ENCODE measurements at regions not wholly inside any gene's neighbourhood (a gene's known extent, or its start where the extent isn't known, plus 50 kb on each side); places are given as distances from the start of the nearest gene placed in this dataset.

DNA sequence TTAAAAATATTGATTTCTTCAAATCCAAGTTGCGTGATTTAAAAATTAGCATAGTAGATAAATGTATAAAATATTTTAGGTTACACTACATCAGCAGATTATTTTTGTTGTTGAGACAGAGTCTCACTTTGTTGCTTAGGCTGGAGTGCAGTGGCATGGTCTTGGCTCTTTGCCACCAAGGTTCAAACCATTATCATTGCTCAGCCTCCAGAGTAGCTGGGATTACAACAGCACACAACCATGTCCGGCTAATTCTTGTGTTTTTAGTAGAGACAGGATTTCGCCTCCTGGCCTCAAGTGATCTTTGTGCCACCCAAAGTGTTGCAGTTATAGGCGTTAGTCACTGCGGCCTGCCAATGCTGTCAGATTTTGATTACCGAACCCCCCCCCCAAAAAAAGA is 1390.5 kb upstream of the TENM3 start:
- no peaks in the 10 kb centered on the region for H3K4me1 Mint-ChIP-seq (ENCODE audit: low read depth)
- intact Hi-C loops (cut with micrococcal nuclease), result no loop called here
- H3K36me3 Mint-ChIP-seq (ENCODE audit: low read depth), result no peaks in the 10 kb centered on the region
- no peaks in the 10 kb centered on the region for H3K27me3 Mint-ChIP-seq (ENCODE audit: low read depth)
- no peak overlapping the region for H3K4me3 Mint-ChIP-seq (ENCODE audit: low read depth)
- H3K9me3 Mint-ChIP-seq, result no peaks in the 10 kb centered on the region
- no peak for DNase-seq (ENCODE audit: low spot score)
- no peak overlapping the region for H3K27ac Mint-ChIP-seq

DNA sequence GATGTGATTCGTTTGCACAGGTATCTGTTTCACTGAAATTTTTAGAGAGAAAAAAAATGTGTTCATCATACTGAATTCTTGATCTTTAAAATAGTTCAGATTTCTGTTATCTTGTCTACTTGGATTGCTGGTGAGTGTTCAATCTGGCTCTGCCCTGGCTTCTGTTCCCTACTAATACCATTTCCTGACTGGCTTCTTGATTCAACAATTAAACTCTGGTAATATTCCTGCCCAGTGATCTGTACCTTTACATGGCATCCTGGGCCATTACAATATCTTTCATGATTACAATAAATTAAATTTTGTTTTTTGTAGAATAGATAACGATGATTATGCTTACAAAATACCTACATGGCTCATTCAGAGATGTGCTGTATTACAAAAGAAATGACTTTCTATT is 1388.0 kb upstream of the TENM3 start:
- Mint-ChIP-seq H3K4me1 (ENCODE audit: low read depth) (no peaks in the 10 kb centered on the region), H3K27me3 (ENCODE audit: low read depth) (no peaks in the 10 kb centered on the region), H3K4me3 (ENCODE audit: low read depth) (no peak overlapping the region), H3K27ac (no peak overlapping the region), H3K36me3 (ENCODE audit: low read depth) (no peaks in the 10 kb centered on the region), H3K9me3 (peaks cover 12% of the 10 kb centered on the region)
- no peak for DNase-seq (ENCODE audit: low spot score)
- intact Hi-C loops (cut with micrococcal nuclease), result no loop called here

DNA sequence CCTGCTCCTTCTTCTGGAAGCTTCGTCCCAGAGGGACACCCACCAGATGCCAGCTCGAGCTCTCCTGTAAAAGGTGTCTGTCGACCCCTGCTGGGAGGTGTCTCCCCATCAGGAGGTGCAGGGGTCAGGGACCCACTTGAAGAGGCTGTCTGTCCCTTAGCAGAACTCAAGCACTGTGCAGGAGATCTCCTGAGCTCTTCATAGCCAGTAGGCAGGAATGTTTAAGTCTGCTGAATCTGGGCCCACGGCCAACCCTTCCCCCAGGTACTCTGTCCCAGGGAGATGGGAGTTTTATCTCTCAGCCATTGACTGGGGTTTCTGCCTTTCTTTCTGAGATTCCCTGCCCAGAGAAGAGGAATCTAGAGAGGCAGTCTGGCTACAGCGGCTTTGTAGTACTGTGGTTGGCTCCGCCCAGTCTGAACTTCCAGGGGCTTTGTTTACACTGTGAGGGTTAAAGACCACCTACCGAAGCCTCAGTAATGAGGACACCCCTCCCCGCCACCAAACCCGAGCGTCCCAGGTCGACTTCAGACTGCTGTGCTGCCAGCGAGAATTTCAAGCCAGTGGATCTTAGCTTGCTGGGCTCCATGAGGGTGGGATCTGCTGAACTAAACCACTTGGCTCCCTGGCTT is 1383.0 kb upstream of the TENM3 start:
- Mint-ChIP-seq H3K4me3 (ENCODE audit: low read depth) (no peak overlapping the region), H3K27ac (no peak overlapping the region), H3K9me3 (peaks cover 28% of the 10 kb centered on the region), H3K4me1 (ENCODE audit: low read depth) (no peaks in the 10 kb centered on the region), H3K36me3 (ENCODE audit: low read depth) (no peaks in the 10 kb centered on the region), H3K27me3 (ENCODE audit: low read depth) (no peaks in the 10 kb centered on the region)
- intact Hi-C loops (cut with micrococcal nuclease), result no loop called here
- no peak for DNase-seq (ENCODE audit: low spot score)

DNA sequence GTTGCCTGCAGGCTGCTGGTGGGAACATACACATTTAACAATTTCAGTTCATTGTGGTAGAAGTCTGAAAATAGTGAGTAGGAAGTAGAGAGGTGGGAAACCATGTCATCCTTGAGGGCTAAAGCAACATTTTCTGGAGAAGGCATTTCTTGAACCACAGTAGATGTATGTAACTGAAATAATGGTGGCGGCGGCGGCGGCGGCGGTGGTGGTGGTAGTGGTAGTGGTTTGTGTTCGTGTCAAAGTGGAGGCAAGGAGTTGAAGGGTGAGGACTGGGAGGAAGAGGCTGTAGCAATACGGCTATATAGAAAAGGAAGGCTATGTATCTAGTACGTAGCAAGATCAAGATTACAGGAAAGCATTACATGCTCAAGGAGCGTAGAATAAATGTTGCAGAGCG is 1381.6 kb upstream of the TENM3 start:
- no peaks in the 10 kb centered on the region for H3K36me3 Mint-ChIP-seq (ENCODE audit: low read depth)
- no peaks in the 10 kb centered on the region for H3K4me1 Mint-ChIP-seq (ENCODE audit: low read depth)
- no peak overlapping the region for H3K27ac Mint-ChIP-seq
- intact Hi-C loops (cut with micrococcal nuclease), result no loop called here
- no peaks in the 10 kb centered on the region for H3K27me3 Mint-ChIP-seq (ENCODE audit: low read depth)
- H3K4me3 Mint-ChIP-seq (ENCODE audit: low read depth), result no peak overlapping the region
- no peak for DNase-seq (ENCODE audit: low spot score)
- peaks cover 28% of the 10 kb centered on the region for H3K9me3 Mint-ChIP-seq

DNA sequence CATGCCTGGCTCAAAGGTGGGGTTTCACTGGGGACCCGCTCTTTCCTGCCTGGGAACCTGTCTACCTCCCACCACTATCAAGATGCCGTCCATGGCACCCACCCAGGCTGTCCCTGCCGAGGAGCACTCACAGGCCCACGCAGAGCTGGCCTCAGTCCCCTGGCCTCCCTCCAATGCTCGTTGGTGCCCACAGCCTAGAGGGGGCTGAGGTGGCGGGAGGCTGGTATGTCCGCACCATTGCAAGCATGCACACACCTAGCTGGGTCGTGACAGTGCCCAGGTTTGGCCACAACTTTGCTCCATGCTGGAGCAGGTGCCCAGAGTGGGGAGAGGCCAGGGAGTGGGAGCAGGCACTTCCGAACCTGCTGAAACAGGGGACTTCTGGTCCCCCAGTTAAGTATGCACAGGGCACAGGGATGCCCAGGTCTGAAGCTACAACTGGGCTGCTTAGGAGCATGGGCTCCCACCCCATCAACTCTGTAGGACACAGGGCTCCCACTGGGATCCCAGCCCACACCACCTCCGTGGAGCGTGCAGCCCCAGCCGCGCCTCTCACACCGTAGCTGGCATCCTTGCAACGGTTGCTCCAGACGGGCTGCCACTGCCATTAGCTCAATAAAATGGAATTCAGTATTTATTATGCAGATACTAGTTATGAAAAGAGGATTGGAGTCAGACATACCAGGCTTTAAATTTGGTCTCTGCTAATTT is 1376.1 kb upstream of the TENM3 start:
- Mint-ChIP-seq H3K27ac (no peak overlapping the region), H3K9me3 (peaks cover 20% of the 10 kb centered on the region), H3K4me3 (ENCODE audit: low read depth) (no peak overlapping the region), H3K36me3 (ENCODE audit: low read depth) (no peaks in the 10 kb centered on the region), H3K4me1 (ENCODE audit: low read depth) (no peaks in the 10 kb centered on the region), H3K27me3 (ENCODE audit: low read depth) (no peaks in the 10 kb centered on the region)
- intact Hi-C loops (cut with micrococcal nuclease), result no loop called here
- no peak for DNase-seq (ENCODE audit: low spot score)

DNA sequence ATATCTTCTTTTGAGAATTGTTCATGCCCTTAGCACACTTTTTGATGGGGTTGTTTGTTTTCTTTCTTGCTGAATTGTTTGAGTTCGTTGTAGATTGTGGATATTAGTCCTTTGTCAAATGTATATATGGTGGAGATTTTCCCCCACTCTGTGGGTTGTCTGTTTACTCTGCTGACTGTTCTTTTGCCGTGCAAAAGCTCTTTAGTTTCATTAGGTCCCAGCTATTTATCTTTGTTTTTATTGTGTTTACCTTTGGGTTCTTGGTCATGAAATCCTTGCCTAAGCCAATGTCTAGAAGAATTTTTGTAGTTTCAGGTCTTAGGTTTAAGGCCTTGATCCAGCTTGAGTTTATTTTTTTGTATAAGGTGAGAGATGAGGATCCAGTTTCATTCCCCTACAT is 1372.6 kb upstream of the TENM3 start:
- Mint-ChIP-seq H3K27me3 (ENCODE audit: low read depth) (no peaks in the 10 kb centered on the region), H3K36me3 (ENCODE audit: low read depth) (no peaks in the 10 kb centered on the region), H3K27ac (no peak overlapping the region), H3K4me3 (ENCODE audit: low read depth) (no peak overlapping the region), H3K4me1 (ENCODE audit: low read depth) (no peaks in the 10 kb centered on the region), H3K9me3 (peaks cover 26% of the 10 kb centered on the region)
- no peak for DNase-seq (ENCODE audit: low spot score)
- intact Hi-C loops (cut with micrococcal nuclease), result no loop called here

DNA sequence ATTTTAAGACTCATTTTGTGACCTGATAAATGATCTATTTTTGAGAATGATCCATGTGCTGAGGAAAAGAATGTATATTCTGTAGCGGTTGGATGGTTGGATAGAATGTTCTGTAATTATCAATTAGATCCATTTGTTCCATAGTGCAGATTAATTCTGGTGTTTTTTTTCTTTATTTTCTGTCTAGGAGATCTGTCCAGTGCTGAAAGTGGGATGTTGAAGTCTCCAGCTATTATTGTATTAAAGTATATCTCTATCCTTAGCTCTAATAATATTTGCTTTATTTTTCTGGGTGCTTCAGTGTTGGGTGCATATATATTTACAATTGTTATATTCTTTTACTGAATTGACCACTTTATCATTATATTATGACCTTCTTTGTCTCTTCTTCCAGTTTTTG is 1344.9 kb upstream of the TENM3 start:
- no peaks in the 10 kb centered on the region for H3K27me3 Mint-ChIP-seq (ENCODE audit: low read depth)
- H3K4me3 Mint-ChIP-seq (ENCODE audit: low read depth), result no peak overlapping the region
- no peak for DNase-seq (ENCODE audit: low spot score)
- H3K9me3 Mint-ChIP-seq, result peaks cover 6% of the 10 kb centered on the region
- H3K4me1 Mint-ChIP-seq (ENCODE audit: low read depth), result no peaks in the 10 kb centered on the region
- no peak overlapping the region for H3K27ac Mint-ChIP-seq
- intact Hi-C loops (cut with micrococcal nuclease), result no loop called here
- no peaks in the 10 kb centered on the region for H3K36me3 Mint-ChIP-seq (ENCODE audit: low read depth)

DNA sequence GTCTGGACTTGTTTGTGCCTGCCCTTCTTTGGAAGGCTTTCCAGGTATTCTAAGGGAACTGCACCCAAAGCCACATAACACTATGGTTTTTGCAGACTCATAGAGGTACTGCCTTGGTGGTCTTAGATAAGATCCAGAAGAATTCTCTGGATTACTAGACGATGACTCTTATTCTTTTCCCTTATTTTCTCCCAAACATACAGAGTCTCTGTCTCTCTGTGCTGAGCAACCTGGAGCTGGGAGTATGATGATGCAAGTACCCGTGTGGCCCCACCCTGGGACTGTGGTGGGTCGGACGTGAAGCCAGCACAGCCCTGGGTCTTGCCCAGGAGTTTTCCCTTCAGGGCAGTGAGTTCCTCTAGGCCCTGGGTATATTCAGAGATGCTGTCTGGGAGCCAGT is 1342.4 kb upstream of the TENM3 start:
- Mint-ChIP-seq H3K4me3 (ENCODE audit: low read depth) (no peak overlapping the region), H3K36me3 (ENCODE audit: low read depth) (no peaks in the 10 kb centered on the region), H3K4me1 (ENCODE audit: low read depth) (no peaks in the 10 kb centered on the region), H3K9me3 (peaks cover 6% of the 10 kb centered on the region), H3K27me3 (ENCODE audit: low read depth) (no peaks in the 10 kb centered on the region), H3K27ac (no peak overlapping the region)
- DNase-seq (ENCODE audit: low spot score), result no peak
- intact Hi-C loops (cut with micrococcal nuclease), result no loop called here

DNA sequence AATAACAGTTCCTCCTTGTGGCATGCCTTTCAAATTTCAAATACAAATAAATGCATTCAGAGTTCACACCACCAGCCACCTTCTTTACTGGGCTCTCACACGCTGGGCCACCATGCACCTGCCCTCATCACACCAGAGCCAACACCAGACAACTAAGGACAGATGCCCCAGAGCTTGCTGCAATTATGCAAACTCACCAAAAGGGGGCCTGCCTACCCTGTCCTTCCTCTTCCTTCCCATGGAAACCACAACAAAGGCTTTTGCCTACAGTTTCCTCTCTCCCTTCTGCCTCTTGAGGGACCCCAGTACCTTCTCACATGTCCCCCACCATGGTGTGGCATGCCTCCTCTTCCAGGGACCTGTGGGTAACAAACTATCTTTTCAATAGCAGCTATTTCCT is 1333.9 kb upstream of the TENM3 start:
- DNase-seq (ENCODE audit: low spot score), result no peak
- Mint-ChIP-seq H3K36me3 (ENCODE audit: low read depth) (no peaks in the 10 kb centered on the region), H3K9me3 (no peaks in the 10 kb centered on the region), H3K4me1 (ENCODE audit: low read depth) (no peaks in the 10 kb centered on the region), H3K27ac (no peak overlapping the region), H3K4me3 (ENCODE audit: low read depth) (no peak overlapping the region), H3K27me3 (ENCODE audit: low read depth) (no peaks in the 10 kb centered on the region)
- intact Hi-C loops (cut with micrococcal nuclease), result no loop called here

DNA sequence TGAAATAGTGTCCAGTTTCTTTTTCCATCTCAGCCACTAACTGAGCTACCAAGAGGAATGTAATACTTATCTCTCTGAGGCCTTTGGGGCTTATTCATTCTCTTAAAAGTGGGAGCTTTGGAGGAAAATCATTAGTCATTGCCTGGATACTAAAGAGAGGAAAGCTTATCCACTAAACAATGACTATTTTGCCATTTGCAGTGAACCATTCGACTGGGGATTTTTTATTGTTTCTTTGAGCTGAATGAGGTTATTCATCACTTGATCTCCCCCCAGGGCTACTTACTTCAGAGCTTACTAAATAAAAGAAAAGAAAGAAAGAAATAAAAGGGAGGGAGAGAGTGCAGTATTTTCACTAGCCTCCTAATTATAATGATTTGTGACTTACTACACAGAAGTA is 1329.5 kb upstream of the TENM3 start:
- no peak overlapping the region for H3K4me3 Mint-ChIP-seq (ENCODE audit: low read depth)
- H3K36me3 Mint-ChIP-seq (ENCODE audit: low read depth), result no peaks in the 10 kb centered on the region
- no peak for DNase-seq (ENCODE audit: low spot score)
- no peaks in the 10 kb centered on the region for H3K27me3 Mint-ChIP-seq (ENCODE audit: low read depth)
- H3K27ac Mint-ChIP-seq, result no peak overlapping the region
- intact Hi-C loops (cut with micrococcal nuclease), result no loop called here
- H3K4me1 Mint-ChIP-seq (ENCODE audit: low read depth), result no peaks in the 10 kb centered on the region
- no peaks in the 10 kb centered on the region for H3K9me3 Mint-ChIP-seq

DNA sequence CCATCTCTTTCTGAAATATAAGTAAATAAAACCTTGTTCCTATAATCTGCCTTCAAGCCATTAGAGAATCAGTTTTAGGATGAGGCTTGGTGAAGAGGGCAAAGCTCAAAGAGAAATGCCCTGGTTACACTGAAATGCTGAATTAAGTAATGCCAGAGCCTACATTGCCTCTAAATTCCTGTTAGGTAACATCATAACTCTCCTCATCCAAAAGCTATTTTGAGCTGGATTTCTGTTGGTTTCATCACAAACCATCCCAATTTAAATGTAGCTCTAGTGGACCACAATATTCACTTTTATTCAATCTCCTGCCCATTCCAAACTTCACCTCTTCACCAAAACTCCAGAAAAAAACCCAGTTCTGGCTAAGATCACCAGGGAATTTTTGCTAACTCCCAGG is 1319.7 kb upstream of the TENM3 start:
- Mint-ChIP-seq H3K27me3 (ENCODE audit: low read depth) (no peaks in the 10 kb centered on the region), H3K9me3 (no peaks in the 10 kb centered on the region), H3K4me3 (ENCODE audit: low read depth) (no peak overlapping the region), H3K4me1 (ENCODE audit: low read depth) (no peaks in the 10 kb centered on the region), H3K36me3 (ENCODE audit: low read depth) (no peaks in the 10 kb centered on the region), H3K27ac (no peak overlapping the region)
- DNase-seq (ENCODE audit: low spot score), result no peak
- intact Hi-C loops (cut with micrococcal nuclease), result no loop called here

DNA sequence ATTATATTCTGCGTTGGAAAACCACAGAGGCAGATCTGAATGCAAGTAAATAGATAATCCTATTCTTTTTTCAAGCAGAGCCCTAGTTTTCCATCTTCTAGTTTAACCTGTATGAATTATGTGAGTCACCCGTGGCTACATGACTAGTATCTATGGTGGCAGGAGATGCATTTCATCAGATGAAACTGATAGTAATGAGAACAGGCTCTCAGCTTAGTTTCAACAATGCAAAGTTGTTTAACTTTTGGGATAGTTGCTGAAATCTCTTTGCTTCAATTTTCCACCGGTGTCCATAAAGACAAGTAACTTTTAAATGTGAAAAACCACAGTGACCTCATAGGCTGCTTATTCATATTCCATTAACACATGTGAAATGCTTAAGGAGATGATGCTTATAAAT is 1317.4 kb upstream of the TENM3 start:
- H3K4me3 Mint-ChIP-seq (ENCODE audit: low read depth), result no peak overlapping the region
- intact Hi-C loops (cut with micrococcal nuclease), result no loop called here
- H3K4me1 Mint-ChIP-seq (ENCODE audit: low read depth), result no peaks in the 10 kb centered on the region
- no peaks in the 10 kb centered on the region for H3K9me3 Mint-ChIP-seq
- no peak overlapping the region for H3K27ac Mint-ChIP-seq
- H3K36me3 Mint-ChIP-seq (ENCODE audit: low read depth), result no peaks in the 10 kb centered on the region
- no peaks in the 10 kb centered on the region for H3K27me3 Mint-ChIP-seq (ENCODE audit: low read depth)
- DNase-seq (ENCODE audit: low spot score), result no peak

DNA sequence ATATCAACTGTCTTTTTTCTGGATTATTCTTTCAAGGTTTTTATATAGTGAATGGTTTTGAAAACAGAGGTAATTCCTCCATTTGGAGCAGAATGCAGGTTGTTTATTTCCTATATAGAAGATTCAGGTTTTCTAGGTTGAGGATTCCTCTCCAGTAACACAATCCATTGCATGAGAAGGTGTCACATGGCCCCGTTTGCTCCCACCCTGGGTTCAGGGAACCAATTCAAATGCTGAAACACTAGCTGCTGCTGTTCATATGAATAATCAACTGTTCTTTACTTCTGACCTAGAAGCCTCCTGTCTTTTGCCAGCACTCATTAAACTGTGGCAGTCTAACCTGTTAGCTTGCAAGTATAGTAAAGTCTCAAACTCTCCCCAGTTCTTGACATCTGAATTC is 1316.9 kb upstream of the TENM3 start:
- Mint-ChIP-seq H3K4me1 (ENCODE audit: low read depth) (no peaks in the 10 kb centered on the region), H3K9me3 (no peaks in the 10 kb centered on the region), H3K4me3 (ENCODE audit: low read depth) (no peak overlapping the region), H3K36me3 (ENCODE audit: low read depth) (no peaks in the 10 kb centered on the region), H3K27ac (no peak overlapping the region), H3K27me3 (ENCODE audit: low read depth) (no peaks in the 10 kb centered on the region)
- no peak for DNase-seq (ENCODE audit: low spot score)
- intact Hi-C loops (cut with micrococcal nuclease), result no loop called here

Measured in activated T-helper 2 cell treated with anti-CD3 and anti-CD28 coated beads, Interferon-gamma antibody, Interleukin-2, Interleukin-4, amounts not matched to agents 10 μg/mL and 5 μg/mL and 100 μg/mL, durations not matched to agents 14 hours and 24 hours and 36 hours (primary cell).